Tibial nerve (tissue), 4 donors: ENCODE measurements at regions not wholly inside any gene's neighbourhood (a gene's known extent, or its start where the extent isn't known, plus 50 kb on each side); places are given as distances from the start of the nearest gene placed in this dataset.

ENCODE experiments used
- EP300 ChIP-seq, 2 donors: sonication (generic); formaldehyde crosslinking; IDR thresholded peaks; one replicate each; pipeline ENCODE4 v1.6.1; 2017; ENCODE audit warnings: antibody characterized with exemption in 2 of 2, mild to moderate bottlenecking in 1 of 2
- TF ChIP-seq, protein P1 (sequence below), 5 experiments: fragments of 200-600 bp in 3 of 5; fragments of 450-650 bp in 2 of 5; sonication (generic) in 3 of 5; IDR thresholded peaks; one replicate each; pipeline ENCODE4 v1.5.1; 2016 to 2019; ENCODE audit warnings: antibody characterized with exemption in 5 of 5, mild to moderate bottlenecking in 3 of 5, moderate library complexity in 2 of 5

DNA sequence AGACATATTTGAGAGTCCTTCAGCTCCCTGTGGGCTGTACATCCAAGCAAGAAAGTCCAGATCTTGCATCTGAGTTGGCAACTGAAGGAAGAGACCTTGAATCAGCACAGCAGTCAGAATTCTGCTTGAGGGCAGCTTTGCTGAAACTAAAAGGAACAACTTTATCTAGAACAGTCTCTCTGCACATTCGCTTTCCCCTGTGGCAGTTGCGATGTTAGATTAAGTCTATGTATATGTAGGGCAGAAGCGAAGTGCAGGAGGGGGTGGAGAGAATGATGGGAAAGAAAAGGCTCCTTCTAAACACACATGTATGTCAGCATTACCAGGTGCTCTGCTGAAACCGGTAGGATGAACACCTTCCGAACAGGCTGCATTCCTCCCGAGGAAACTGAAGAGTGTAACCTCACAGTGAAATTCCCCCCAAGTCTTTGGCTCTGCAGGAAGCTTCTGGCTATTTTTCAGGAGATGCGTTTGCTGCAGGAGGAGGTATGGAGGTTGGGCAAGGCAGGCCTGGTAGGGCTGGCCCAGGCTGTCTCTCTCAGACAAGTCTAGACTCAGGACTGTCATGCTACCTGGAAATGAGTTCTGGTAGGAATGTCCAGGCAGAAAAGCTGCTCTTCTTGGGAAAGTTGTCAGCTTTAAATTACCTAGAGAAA is 70.0 kb upstream of the ATL2 start:
- no peak for TF ChIP-seq EP300 (IDR thresholded peaks at IDR 0.05)
- TF ChIP-seq, protein P1, sequence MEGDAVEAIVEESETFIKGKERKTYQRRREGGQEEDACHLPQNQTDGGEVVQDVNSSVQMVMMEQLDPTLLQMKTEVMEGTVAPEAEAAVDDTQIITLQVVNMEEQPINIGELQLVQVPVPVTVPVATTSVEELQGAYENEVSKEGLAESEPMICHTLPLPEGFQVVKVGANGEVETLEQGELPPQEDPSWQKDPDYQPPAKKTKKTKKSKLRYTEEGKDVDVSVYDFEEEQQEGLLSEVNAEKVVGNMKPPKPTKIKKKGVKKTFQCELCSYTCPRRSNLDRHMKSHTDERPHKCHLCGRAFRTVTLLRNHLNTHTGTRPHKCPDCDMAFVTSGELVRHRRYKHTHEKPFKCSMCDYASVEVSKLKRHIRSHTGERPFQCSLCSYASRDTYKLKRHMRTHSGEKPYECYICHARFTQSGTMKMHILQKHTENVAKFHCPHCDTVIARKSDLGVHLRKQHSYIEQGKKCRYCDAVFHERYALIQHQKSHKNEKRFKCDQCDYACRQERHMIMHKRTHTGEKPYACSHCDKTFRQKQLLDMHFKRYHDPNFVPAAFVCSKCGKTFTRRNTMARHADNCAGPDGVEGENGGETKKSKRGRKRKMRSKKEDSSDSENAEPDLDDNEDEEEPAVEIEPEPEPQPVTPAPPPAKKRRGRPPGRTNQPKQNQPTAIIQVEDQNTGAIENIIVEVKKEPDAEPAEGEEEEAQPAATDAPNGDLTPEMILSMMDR (IDR thresholded peaks at IDR 0.05) = no peak
